MM.1S (cell line): ENCODE measurements at regions not wholly inside any gene's neighbourhood (a gene's known extent, or its start where the extent isn't known, plus 50 kb on each side); places are given as distances from the start of the nearest gene placed in this dataset.

Experiments used
- CTCF ChIP-seq: fragments of 300-600 bp; sonication (generic); IDR thresholded peaks from 2 replicates; pipeline ENCODE4 v1.5.1; 2016; ENCODE audit warnings: antibody characterized with exemption, low read length, mixed read lengths
- EZH2 ChIP-seq: fragments of 300-600 bp; sonication (generic); optimal IDR thresholded peaks from 2 replicates; pipeline ENCODE3; 2017; ENCODE audit warnings: low read depth, mild to moderate bottlenecking, antibody characterized with exemption, low read length, mixed read lengths

GRCh38 chr10:71061472-71061871 is 150.9 kb upstream of the UNC5B start:
- TF ChIP-seq CTCF (no peak), EZH2 (no peak)
